NCI-H345 treated with DMSO at 0.1 percent for 48 hours (cell line): ENCODE measurements at regions not wholly inside any gene's neighbourhood (a gene's known extent, or its start where the extent isn't known, plus 50 kb on each side); places are given as distances from the start of the nearest gene placed in this dataset.
"Not testable (repeated sequence)": the region's sequence is repeated elsewhere in the genome, so short reads cannot be mapped to it uniquely, and the experiment has no call there.

ENCODE experiments used
- DNase-seq: peaks from one replicate; lab custom pipeline; 2025; ENCODE audit not compliant: unreplicated experiment; lab: John Stamatoyannopoulos, UW

DNA sequence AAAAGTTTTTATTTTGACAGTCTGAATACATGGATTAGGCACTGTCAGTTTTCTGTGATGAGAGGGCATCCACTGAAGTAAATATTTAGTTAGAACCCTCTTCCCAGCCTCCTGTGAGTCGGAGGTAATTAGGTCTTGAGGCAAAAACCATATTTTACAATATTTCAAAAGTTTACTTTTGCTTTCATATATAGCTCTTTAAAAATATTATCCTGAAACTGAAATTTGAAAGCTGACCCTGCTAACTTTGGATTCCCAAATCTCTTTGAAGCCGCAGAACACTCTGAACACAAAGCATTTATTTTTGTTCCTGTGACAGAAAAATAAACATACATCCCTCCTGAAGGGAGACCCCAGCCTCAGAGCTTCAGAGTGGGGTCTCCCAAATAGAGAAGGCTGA, 317.4 kb downstream of the KIF20B start:
- DNase-seq = no peak

DNA sequence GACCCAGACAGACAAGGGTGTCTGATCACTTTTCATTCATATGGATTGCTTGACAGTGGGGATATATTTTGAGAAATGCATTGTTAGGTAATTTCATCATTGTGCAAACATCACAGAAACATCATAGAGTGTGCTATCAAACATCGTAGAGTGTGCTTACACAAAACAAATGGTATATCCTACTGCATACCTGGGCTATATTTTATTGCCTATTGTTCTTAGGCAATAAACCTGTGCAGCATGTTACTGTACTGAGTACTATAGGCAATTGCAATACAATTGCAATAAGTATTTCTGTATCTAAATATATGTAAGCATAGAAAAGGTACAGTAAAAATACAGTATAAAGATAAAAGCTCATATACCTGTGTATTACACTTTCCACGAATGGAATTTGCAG, 319.1 kb downstream of the KIF20B start:
- no peak for DNase-seq

DNA sequence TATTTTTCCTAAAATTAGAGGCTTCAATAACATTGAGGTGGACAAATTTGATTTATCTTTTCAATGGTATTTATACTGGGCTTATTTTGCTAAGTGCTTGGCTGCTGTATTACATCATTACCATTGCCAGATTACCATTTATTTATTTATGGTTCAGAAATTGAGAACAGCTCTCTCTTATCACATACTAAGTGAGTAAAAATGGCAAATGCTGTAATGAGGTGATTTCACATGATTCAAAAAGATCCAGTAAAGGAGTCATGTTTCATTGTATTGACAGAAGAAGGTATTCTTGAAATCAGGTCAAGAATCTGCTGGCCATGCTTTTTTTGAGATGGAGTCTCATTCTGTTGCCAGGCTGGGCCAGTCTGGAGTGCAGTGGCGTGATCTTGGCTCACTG, 322.6 kb downstream of the KIF20B start:
- DNase-seq = peak; percentile 40

DNA sequence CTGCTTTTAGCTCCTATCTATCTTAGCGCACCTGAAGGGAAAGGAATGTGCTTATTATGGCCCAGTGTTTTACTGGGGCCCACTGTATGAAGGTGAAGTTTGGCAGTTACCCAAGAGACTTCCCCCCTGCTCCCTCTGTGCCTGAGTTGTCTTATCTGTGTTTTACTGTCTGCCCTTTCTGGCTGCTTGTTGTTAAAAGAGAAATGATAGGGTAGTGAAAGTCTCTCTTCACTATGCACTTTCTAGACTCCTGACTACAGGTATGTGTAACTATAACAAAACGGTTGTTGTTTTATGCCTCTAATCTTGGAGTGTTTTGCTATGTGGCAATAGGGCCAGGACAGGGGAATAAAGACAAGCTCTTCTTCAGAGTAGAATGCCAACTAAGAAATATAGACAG, 326.9 kb downstream of the KIF20B start:
- no peak for DNase-seq

DNA sequence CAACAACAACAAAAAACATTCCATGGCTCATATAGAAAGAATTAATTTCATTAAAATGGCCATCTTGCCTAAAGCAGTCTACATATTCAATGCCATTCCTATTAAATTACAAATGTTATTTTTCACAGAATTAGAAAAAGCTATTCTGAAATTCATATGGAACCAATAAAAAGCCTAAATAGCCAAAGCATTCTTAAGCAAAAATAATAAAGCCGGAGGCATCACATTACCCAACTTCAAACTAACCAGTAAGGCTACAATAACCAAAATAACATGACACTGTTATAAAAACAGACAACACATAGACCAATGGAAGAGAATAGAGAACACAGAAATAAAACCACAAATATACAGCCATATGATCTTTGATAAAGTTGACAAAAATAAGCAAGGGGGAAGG, 330.4 kb downstream of the KIF20B start:
- no peak for DNase-seq

DNA sequence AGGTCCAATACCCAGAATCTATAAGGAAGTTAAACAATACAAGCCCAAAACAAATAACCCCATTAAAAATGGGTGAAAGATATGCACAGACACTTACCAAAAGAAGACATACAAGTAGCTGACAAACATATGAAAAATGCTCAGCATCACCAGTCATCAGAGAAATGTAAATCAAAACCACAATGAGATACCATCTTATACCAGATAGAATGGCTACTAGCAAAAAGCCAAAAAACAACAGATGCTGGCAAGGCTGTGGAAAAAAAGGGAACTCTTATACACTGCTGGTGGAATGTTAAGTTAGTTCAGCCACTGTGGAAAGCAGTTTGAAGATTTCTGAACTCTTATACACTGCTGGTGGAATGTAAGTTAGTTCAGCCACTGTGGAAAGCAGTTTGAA, 331.1 kb downstream of the KIF20B start:
- DNase-seq = no peak

DNA sequence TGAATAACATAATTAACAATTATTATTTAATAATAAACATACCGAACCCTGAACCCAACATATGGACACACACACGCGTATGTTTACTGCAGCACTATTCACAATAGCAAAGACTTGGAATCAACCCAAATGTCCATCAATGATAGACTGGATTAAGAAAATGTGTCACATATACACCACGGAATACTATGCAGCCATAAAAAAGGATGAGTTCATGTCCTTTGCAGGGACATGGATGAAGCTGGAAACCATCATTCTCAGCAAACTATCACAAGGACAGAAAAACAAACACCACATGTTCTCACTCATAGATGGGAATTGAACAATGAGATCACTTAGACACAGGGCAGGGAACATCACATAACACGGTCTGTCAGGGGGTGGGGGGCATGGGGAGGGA, 333.5 kb downstream of the KIF20B start:
- not testable (repeated sequence) for DNase-seq

DNA sequence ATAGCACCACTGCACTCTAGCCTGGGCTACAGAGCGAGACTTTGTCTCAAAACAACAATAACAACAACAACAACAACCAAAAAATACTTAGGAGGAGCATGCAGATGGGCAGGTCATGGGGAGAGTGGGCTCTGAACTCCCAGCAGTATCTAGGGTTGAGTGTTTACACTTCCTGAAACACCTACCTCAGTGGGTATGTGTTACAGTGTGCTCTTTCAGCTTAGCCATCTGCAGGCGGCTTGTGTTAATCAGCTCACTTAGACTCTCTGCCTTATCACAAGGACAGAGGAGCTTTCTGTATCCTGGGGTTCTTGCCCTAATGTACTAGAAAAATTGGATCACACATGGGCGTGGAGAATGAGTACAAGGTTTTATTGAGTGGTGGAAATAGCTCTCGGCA, 340.2 kb downstream of the KIF20B start:
- DNase-seq = no peak

DNA sequence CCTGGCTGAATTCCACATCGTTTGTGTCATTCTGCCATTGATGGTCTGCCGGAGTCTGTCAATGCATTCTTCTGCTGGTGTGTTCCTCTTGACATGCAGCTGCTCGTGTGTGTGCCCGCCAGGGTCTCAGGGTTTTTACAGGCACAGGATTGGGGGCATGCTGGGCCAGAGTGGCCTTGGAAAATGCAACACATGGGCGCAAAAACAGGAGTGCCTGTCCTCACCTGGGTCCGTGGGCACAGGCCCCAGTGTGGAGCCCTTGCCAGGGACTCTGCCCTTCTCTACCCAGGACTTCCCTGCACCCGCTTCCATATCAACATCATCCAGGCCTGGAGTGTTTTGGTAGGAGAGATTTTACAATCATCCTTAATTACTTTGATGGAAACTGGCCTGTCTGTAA, 340.7 kb downstream of the KIF20B start:
- DNase-seq = no peak

DNA sequence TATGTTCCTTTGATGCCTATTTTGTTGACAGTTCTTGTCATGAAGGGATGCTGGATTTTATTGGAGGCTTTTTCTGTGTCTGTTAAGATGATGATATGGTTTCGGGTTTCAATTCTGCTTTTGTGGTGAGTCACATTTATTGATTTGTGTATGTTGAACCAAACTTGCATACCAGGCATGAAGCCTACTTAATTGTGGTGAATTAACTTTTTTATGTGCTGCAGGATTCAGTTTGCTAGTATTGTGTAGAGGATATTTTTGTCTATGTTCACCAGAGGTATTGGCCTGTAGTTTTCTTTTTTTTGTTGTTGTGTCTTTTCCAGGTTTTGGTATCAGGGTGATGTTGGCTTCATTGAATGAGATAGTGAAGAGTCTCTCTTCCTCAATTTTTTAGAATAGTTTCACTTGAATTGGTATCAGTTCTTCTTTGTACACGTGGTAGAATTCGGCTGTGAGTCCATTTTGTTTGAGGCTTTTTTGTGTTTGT, 345.9 kb downstream of the KIF20B start:
- DNase-seq = peak; percentile 32

DNA sequence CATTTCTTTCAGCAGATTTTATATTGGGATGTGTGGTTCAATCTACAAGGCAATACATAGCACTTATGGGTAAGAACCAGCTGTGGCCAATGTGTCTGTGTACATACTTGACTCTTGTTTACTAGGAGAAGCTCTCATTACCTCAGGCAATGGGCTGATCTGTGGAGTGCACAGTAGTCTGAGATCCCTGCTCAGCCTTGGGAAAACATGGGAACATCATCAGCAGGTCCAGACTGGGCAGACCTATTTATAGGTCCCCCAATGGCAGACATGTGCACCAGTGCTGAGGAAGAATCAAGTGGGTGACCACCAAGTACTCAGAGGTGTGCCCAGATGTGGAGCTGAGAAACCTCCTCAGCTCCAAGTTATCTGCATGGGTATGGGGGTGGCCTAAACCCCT, 349.7 kb downstream of the KIF20B start:
- DNase-seq = peak; percentile 32

DNA sequence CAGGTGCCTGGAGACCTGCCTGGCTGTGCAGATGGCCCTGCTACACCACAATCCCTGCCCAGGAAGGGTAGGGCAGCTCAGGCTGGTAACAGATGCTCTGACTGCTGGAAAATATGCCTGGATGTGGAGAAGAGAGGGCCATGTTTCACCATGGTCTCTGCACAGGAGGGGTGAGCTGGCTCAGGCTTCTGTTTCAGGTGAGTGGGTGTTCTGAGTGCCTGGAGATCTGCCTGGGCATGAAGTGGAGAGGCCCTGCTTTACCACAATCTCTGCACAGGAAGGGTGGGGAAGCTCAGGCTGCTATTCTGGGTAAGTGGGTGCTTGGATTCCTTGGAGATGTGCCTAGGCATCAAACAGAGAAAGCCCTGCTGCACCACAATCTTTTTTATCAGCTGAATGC, 350.1 kb downstream of the KIF20B start:
- peak; percentile 37 for DNase-seq

DNA sequence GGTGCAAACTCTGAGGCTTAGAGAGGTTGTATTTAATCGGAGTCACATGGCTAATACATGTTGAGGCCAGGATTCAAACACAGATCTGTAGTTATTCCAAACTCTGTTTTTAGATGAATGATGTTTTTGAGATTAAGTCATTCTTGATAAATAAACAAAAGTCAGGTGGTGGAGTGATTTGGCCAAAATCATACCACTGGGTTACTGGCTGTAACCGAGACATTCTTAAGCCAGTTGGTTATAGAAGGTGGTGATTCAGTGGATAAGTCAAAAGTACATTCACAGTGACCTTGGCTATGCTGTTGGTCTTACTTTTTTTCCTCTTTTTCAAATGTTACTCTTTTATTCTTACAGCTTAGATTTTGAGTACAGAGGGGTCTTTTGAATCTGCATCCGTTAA, 361.4 kb downstream of the KIF20B start:
- DNase-seq = no peak

DNA sequence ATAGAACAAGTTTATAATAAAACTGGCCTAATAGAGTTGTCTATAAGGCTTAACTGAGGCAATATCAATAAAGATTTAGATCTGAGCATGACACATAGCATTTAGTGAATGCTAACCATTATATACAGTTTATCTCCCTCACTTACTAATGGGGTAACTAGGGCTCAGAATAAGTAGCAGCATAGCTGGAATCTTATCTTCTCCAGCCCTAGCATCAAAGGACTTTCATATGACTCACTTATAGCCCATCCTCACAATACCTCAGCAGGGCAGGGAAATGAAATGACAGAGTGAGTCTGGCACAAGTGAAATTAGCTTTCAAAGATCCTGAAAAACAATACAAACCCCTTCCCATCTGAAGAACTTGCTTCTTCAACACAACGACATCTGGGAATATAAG, 362.9 kb downstream of the KIF20B start:
- DNase-seq = no peak

DNA sequence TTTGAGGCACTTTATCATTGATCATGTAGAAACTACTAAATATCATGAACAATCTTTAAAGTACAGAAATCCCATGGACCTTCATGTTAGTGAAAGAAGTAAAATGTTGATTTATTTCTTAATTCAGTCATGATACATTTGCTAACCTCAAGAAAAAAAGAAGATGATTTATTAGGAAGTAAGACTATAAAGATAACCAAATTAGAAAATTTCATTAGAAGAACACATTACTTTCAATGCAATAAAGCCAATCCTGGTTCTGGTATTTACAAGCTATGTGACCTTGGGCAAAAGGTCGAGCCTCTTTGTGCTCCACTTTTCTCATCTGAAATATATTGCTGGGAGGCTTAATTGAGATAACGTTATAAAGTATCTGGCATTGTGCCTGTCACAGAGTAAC, 365.0 kb downstream of the KIF20B start:
- DNase-seq = no peak

DNA sequence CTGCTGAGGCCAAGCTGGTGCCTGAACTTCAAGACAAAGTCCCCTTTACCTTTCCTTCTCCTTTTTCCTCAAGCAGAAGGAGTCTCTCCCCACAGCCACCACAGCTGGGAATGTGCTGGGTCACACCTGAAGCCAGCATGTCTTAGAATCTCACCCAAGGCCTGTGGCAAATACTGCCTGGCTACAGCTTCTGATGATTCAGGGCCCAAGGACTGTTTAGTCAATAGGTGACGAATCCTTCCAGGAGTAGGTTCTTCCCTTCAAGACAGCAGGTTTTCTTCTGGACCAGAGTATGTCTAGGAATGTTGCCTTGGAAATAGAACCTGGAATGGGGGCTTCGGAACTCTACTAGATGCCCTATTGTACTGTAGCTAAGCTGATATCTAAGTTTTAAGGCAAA, 374.6 kb downstream of the KIF20B start:
- DNase-seq = no peak

DNA sequence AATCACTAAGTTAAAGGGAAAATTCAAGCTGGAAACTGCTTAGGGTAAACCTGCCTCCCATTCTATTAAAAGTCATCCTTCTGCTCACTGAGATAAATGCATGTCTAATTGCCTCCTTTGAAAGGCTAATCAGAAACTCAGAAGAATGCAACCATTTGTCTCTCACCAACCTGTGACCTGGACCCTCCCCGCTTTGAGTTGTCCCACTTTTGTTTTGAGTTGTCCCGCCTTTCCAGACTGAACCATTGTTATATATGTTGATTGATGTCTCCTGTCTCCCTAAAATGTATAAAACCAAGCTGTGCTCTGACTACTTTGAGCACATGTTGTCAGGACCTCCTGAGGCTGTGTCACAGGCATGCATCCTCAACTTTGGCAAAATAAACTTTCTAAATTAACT, 378.4 kb downstream of the KIF20B start:
- DNase-seq = no peak

DNA sequence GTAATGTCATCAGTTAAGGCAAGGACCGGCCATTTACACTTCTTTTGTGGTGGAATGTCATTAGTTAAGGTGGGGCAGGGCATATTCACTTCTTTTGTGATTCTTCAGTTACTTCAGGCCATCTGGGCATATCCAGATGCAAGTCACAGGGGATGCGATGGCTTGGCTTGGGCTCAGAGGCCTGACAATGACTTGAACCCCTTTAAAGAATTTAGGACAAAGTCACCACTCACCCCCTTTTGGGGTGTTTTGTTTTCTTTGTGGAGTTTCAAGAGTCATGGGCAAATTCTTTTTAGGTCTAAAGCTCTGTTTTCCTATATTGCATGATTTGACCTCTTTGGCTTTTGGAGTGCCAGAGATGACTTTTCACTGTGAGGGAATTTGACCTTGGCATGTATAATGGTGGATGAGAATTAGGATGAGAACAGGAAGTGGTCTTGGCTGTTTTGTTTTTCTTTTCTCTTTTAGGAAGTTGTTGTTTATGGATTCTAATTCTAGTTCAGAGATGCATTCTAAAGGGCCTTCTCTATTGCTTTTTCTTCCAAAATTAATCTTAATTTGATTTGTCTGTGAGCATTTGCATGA, 385.3 kb downstream of the KIF20B start:
- not testable (repeated sequence) for DNase-seq

DNA sequence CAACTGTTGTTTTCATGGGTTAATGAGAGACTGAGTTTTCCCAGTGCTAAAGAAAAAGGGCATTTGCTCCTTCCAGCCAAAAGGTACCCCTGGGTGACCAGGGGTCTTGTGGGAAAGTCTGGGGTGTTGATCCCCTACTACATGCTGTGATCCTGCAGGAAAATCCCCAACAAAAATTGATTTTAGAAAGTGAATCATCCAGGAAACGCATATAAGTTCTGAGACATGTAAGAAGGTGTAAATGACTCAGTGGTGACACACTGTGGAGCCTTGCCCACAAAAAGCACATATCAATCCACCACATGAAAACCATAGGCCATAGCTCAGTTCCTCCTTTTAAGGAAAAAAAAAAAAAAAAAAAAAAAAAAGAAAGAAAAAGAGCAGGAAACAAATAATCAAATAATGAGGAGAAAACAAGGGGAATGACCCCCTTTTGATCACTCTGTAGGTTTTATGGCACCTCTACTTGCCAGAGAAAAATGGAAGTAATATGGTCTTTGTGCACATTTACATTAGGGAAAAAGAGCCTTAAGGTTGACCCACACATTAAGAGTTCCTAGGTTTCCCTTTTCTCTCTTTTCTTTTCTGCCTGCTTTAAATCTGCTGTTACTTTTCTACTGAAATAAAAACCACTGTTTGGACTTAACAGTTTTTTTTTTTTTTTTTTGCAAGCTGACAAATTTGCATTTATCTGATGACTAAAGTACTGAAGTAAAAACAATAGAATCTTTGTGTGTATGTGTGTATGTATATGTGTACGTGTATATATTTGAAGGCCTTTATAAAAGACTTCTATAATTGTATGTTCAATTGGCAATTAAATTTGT, 386.0 kb downstream of the KIF20B start:
- no peak for DNase-seq

DNA sequence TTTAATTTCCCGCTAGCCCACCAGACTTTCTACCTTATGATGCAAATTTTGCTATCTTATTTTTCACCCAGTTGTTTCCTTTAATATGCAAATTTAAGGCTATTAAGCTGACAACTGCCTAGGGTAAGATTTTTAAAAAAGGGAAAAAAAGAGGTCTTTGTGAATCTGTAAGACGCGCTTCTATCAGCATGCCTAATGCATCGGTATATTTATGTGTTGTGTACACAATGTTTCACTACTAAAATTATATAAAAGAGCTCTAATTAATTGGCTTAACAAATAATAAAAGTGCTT, 386.6 kb downstream of the KIF20B start:
- DNase-seq = no peak

DNA sequence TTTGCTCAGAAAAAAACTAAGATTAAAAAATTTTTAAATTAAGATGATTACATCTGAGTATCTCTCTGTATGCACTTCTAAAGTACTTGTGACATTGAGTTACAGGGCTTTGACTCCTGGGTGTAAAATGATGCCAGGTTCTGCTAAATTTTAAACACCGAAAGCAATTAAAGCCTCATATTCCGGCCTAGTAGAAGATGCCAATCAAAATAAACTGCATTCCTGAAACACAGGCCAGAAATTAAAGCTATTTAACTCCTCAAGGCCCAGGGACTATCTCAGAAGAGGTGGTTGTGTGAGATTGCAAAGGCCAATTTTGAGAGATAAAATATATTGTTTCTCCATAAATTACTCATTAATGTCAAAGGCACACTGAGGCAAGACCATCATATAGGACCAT, 388.3 kb downstream of the KIF20B start:
- DNase-seq = no peak

DNA sequence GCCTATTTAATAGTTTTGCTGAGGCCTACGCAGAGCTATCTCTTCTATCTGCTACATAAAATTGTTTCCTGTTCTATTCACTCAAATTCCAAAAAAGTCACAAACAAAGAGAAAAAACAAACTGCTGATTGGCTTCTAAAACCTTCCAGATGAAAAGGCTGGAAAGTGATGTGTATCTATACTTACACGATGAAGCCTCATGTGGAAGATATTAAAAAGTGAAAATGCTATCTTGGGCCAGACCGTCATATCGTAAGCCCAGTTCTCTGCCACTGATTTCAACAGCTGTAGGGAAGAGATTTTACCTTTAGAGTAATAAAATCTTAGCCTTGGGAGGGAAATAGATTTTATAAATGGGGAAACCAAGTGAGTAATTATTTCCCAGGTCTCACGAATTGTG, 394.8 kb downstream of the KIF20B start:
- no peak for DNase-seq

DNA sequence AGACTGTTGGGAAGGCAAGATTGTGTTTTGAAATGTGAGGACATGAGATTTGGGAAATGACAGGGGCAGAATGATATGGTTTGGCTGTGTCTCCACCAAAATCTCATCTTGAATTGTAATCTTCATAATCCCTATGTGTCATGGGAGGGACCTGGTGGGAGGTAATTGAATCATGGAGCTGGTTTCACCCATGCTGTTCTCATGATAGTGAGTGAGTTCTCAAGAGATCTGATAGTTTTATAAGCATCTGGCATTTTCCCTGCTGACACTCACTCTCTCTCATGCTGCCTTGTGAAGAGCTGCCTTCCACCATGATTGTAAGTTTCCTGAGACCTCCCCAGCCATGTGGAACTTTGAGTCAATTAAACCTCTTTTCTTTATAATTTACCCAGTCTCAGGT, 406.2 kb downstream of the KIF20B start:
- DNase-seq = not testable (repeated sequence)
